Tongue (tissue), 1 donor: ENCODE measurements at regions not wholly inside any gene's neighbourhood (a gene's known extent, or its start where the extent isn't known, plus 50 kb on each side); places are given as distances from the start of the nearest gene placed in this dataset.
"Not testable (repeated sequence)": the region's sequence is repeated elsewhere in the genome, so short reads cannot be mapped to it uniquely, and the experiment has no call there.

Source experiments
- DNase-seq: peaks from one replicate; pipeline ENCODE4 v3.0.0-alpha.2; 2015

DNA sequence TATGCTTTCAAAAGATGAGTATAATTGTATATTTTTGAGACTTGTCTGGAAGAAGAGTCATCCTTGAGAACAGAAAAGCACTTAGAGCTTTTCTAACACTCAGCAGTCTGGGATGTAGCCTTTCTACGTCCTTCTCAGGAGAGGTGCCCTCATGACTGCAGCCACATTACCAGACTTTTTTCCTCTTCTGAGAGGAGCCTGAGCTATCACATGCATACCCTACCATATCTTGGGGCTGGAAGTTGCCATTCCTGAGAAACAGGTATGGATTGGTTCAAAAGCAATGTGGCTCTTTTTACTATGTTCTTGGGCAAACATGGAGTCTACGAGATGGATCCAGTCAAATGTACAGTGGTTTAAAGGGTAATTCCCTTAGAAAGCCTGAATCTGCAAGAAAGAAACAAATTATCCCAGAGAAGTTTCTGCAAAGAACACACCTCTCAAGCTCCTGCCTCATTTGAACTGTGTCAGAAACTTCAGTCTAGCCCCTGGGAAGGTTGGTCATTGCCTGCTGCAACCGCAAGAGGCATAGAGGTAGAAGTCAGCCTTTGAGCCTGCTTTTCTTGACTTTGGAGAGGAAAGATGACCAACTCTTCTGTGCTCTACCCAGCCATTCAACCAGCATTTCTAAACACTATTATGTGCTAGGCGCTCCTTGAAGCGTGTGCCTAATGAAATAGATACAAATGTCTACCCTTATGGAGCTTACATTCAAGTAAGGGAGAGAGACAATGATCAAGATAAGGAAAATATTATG lies 401.9 kb upstream of the ACTBL2 start:
- no peak for DNase-seq

DNA sequence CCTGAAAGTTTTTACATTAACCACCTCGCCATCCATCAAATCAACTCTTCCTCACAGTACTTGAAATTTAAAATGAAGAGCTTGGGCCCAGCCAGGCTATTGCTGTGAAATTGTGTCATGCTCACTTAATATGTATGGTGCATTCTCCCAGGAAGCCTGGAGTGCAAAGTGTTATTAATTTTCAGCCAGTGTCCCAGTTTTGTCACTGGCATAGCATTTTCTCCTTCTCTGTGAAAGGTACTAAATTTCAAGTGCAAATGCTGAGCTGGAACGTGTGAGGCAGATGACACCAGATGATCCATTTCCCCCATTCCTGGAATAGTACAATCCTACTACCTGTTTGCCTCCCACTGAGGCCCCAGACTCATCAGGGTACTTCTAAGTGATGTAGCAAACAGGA lies 397.6 kb upstream of the ACTBL2 start:
- DNase-seq: no peak

DNA sequence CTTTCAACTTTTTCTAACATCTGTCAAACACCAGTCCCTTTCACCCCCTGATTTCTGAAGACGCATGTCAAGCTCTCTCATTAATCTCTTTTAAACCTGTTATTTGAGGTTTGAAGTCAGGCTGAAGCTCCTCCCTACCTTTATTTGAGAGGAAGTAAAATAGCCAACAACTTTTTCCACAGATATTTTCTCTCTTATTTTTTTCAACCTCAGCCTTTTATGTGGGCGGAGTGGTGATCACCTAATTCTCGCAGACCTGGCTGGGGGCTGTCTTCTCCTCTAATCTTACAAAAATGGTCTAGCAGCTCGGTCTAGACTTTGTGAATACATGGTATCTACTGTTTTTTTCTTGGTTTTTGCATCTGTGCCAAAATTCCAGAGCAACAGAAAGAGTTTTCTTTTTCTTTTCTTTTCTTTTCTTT lies 395.7 kb upstream of the ACTBL2 start:
- DNase-seq: no peak

DNA sequence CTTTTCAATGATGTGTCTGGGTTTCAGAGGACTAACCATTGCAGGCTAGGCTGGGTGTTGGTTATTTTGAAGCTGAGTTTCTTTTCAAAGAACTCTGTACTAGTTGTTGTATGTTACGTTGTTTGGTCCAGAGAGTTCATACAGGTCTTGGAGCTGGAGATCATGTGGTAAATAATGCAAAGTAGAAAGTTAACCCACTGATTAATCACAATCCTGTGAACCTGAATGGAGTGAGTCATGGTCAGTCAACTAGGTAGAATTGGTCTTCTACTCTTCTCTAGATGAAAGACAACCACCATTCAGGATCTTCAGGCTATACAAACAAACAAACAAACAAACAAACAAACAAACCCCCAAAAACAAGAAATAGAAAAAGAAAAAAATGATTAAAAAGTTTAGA lies 388.9 kb upstream of the ACTBL2 start:
- no peak for DNase-seq

DNA sequence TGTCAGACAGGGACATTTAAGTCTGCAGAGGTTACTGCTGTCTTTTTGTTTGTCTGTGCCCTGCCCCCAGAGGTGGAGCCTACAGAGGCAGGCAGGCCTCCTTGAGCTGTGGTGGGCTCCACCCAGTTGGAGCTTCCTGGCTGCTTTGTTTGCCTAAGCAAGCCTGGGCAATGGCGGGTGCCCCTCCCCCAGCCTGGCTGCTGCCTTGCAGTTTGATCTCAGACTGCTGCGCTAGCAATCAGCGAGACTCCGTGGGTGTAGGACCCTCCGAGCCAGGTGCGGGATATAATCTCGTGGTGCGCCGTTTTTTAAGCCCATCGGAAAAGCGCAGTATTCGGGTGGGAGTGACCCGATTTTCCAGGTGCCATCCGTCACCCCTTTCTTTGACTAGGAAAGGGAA lies 387.7 kb upstream of the ACTBL2 start:
- DNase-seq: not testable (repeated sequence)

DNA sequence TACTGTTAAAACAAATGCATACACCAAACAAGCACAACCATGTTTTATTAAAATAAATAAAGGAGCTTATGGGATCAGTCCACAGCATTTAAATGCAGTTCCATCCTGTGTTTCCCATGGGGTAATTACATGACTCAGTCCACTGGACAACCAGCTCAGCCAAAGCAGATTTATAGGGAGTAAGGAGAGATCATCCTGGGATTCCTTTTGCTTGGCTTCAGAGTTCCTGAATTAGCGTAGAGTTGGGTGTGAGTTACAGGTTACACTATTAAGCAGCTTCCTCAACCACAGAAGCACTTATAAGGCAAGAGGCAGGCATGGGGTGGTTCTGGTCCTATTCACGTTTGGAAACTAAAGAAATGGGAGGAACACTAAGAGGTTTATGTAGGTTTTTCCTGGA lies 381.1 kb upstream of the ACTBL2 start:
- no peak for DNase-seq

DNA sequence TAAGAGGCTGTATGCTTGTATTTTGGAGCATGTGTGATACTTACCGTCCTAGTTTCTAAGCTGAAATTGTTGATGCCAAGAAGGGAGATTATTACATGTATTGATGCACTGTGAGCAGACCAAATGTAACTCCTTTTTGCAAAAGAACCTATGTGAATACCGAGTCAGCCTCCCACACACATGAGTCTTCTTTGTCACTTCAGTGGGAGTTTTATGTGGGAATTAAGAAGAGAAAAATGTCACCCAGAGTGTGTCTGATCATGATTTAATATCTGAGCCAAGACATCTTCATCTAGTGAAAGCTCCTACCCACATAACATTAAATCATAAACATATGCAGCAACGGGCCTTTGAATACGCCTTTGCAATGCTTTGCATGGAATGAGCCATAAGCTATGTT lies 380.3 kb upstream of the ACTBL2 start:
- DNase-seq: no peak

DNA sequence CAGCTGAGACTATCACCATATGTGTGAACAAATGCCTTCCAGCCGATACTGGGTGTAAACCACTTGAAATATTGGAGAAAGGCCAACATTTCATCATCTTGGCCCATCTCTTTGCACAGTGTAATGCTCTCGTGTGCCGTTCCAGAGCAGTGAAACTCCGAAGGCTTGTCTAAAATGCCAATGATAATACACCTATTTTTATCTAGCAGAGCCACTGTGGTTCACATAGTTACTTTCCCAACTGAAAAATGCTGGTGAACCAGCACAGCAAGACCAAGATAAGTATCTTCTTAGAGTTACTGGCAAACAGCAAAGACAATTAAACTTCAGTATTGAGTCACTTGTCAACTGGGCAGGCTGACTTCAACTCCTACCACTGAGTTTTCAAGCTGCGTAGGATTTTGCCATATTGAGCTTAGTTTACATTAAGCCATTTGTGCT lies 379.9 kb upstream of the ACTBL2 start:
- DNase-seq: peak; percentile 58

DNA sequence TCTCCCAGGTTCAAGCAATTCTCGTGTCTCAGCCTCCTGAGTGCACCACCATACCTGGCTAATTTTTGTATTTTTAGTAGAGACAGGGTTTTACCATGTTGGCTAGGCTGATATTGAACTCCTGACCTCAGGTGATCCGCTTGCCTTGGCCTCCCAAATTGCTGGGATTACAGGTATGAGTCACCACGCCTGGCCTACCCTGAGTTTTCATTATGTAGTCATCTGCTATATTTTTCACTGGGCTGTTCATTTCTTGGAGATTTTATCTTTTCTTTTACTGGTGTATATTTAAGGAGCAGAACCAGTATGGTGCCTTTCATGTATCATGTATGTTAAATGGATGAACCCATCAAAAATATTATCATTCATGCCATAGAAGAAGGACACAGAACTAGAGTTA lies 377.0 kb upstream of the ACTBL2 start:
- DNase-seq: no peak

DNA sequence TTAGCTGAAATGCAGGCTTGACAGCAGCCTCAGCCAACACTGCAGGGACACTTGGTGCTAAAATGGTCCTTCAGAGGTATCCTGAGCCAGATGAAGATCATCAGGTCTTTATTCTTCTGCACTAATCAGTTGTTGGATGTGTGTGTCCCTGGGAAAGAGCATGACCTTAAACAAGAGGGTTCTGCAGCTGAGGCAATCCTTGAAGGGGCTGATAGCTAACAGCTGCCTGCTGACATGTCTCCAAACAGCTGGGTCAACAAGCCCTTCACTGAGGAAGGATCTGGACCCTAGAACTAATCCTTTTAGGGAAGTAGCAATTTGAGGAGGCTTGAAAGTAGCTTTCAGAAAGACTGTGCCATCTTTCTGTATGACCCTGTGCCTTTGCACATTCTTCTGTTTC lies 376.3 kb upstream of the ACTBL2 start:
- DNase-seq: peak; percentile 80

DNA sequence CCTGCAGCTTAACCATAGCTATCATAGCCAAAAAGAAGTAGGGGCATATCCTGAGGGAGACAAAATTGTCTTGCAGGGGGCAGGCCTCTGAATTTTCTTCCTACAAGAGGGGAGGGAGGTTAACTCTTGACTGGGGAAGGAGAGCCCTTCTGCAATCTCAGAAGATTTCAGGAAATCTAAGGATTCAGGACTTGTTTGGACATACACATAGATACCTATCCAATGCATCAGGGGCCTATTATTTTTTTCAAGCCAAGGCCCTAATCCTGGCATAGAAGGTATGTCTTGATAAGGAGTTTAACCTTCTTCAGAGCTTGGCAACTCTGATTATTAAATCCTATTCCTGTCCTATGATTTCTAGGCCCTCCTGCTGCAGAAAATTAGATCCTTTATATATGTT lies 375.1 kb upstream of the ACTBL2 start:
- DNase-seq: no peak

DNA sequence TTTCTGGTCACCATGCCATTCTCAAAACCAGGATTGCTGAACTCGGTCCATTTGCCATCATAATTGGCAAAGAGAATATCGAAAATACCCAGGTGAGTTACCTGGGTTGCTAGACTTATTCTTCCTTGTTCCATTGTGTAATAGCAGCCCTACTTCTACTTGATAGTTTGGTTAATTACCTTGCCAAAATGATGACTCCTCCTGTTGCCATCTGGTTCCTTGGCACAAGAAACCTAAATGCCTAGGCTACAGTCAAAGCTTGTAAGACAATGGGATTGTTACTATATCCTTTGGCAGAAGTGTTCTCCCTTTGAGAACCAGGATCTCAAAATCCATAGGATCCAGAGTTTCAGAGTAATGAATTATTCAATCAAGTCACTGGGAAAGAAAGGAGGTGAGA lies 373.2 kb upstream of the ACTBL2 start:
- DNase-seq: no peak

DNA sequence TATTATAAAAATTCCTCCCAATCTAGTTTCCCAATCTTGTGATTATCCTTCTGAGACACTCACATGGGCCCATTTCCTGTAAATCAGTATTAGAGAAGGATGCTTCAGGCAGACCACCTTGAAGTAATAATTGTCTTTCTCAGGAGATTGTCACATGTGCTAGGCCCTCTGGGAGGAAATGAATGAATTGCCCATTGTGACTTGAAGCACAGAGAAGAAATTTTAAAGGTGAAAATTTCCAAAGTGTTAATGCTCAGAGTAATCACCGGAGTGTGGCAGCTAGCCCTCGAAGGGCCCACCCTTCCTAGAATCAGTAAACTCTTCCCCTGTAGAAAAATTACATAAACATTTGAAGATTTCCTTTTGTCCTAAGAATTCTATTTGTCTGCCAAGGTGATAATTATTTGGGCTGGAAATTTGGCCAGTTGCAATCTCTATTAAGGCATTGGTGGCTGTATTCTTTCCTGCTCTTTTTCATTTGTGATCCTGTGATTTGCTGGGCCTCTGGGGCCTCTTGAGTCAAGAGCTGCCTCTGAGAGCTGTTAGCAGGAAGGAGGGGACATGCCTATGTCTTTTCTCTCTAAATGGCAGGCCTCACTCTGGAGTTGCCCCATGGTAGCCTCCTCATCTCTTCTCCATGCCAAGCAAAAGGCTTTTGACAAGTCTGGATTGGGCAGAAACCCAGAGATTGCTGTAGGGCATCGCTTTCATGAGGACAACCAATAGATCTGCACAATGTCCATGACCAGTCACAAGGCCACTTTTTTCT lies 371.5 kb upstream of the ACTBL2 start:
- no peak for DNase-seq

DNA sequence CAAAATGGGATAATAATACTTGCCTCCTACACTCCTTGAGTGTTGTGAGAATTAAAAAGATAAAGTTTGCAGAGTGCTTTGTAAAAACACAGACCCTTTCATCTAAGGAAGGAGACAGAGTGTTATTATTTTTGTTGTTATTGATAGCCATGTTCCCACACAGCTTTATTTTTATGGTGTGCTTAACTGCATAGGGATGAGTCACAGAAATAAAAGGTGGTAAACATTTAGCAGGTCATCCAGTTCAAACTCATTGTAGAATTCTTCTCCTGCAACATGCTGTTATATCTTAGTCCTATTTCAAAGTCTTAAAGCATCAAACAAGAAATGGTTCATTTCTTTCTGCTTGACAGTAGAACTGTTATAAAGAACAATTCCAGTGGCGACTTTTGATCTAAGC lies 367.5 kb upstream of the ACTBL2 start:
- DNase-seq: no peak

DNA sequence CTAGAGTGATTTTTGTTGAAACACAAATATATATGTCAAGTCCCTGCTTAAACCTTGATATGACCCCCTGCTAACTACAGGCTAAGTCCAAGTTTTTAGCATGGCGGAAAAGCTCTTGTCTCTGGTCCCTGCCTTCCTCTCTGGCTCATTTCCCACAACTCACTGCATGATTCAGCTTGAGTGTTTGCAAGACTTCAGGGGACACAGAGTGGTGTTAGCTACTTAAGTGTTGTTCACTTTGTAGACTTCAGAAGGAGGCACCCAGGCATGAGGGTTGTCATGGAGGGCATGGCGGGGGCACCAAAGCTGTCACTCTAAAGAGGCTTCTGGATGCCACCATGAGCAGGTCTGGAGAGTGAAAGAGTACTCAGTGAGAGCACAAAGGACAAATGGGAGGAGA lies 362.4 kb upstream of the ACTBL2 start:
- DNase-seq: no peak

DNA sequence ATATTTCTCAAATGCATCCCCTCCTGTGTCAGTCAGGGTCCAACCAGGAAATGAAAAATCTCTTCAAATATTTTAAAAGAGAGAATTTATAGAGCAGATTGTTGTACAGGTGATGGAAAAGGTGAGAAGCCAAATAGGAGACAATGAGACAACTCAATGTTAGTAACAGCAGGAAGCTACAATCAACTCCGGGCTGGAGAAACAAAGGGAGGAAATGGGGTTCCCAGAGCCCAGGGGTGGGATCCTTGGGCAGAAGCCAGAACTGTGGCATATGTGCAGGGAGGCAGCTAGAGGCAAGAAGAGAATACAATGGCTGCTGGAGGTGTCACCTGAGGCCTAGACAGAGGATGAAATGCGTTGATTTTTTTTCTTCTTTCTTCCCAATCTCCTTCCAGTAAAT lies 361.8 kb upstream of the ACTBL2 start:
- no peak for DNase-seq

DNA sequence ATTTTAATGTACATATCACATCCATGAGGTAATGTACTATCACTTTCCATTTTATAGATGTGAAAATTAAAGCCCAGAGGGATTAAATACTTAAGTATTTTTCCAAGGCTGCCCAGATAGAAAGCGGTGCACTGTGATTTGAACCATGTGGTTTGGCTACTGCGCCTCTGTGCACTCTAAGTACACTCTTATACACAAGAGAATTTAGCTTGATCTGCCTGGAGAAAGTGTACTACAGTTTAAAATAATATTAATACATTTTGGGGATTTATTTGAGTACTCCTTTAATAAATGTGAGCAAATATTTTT lies 360.4 kb upstream of the ACTBL2 start:
- peak; percentile 16 for DNase-seq

DNA sequence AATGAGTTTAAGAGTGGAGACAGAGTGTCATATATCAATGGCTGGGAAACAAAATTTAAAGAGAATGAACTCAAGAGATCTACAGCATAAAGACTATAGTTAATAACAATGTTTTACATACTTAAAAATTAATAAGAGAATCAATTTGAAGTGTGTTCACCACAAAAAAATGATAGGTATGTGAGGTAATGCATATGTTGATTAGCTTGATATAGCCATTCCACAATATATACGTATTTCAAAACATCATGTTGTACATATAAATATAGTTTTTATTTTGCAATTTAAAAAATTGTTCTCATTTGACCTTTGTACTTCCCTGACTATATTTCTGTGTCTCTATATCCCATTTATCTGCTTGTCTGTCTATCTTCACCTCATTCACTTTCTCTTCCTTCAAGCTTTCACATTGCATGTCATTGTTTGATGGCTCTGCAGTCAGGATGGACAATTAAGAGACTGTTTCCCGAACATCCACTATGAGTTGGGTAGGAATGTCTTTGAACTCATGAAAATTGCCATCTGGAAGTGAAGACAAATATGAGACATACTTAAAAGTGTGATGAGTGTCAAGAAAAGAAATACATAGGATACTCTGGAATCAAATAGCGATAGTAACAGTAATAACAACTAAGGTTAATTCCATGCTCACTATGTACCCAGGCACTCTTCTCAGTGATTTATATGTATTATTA lies 359.9 kb upstream of the ACTBL2 start:
- DNase-seq: peak; percentile 17

DNA sequence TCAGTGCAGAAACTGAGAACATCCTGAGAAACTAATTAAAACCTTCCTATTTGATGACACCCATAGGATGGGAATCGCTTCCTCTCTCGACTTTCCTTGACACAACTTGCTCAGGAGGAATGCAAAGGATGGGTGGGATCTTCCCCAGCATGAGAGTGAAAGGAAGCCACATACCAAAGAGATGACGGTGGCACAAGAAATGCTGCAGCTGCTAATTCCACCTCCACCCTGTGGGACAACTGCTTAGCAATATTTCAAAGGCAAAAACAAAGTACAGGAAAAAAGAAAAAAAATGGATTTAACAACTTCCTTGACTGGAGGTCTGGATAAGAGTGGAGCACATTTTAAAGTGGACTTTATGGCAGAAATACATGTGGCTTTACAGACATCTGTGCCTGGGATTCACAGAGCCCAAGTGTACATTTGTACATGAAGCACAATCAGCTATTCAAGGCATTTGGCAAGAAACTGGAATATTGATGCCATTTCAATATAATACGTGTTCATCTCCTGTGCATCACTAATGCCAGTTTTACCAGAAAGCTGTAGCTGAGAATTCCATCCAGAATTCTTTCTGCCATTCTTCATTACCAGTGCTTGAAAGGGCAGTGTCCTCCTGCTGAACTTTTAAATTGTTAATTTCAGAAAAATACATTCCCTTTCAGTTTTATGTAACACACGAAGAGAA lies 359.2 kb upstream of the ACTBL2 start:
- DNase-seq: peak; percentile 85

DNA sequence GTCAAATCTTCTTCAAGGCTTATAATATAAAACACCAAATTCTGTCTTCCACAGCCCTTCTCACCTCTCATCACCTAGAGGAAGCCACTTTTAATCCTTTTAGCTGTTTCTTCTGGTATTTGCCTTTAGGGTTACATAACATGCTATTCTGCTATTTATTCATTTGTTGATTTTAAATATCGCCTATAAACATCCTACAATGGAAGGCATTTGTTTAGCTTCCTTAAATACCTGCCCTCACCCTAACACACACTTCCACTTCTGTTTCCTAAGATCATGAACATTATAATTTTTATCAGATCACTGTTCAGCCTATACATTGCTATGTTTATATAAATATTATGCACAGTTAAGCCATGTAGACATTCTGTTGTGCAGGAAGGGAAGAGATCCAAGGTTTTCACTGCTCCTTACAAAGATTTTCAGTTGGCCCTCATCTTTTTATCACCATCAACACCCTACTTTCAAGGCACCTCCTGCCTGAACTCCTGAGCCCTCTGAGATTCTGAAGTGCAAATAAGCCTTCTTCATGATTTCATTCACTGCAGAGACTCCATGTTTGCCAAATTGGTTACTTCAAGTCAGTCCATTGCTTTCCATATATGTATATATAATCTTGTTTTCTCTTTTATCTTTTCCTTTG lies 356.9 kb upstream of the ACTBL2 start:
- DNase-seq: no peak

DNA sequence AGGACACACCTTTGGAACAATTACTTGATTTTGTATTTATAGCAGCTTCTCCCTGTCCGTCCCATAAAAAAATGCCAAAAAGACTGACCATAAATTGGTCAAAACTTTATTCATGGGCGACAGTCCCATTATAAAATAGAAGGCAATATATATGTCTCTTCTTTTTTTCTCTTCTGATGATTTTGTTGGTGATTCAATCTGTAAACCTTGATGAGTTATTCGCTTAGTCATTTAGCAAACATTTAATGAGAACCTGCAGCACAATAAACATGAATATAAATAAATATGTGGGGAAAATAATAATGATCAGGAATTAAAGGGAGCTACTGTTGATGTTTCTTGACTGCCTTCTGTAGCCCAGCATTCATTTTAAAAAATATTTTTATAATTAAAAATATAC lies 356.4 kb upstream of the ACTBL2 start:
- no peak for DNase-seq

DNA sequence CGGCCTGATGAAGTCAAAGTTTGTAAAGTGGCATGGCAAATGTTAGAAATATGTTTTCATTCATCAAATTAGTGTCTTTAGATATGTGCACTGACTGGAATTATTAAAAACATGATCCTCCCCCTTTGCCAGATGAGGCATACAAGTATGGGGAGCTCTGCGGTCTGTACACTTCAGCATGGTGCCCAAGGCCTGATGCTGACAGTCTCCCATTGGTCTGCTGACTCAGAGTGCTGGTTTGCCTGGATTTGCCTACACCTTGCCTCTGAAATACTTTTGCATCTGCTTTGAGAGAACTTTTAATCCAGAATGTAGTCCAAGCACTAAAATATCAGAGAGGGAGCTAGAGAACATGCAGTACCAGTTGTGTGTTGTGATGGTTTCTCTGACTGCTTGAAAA lies 354.3 kb upstream of the ACTBL2 start:
- DNase-seq: no peak
